ENCODE measurements at regions not wholly inside any gene's neighbourhood (a gene's known extent, or its start where the extent isn't known, plus 50 kb on each side); places are given as distances from the start of the nearest gene placed in this dataset.

GRCh38 chr4:95602872-95603271 lies 54.1 kb upstream of the UNC5C start:
- no peak overlapping the region for H3K4me3 ChIP-seq (ENCODE audit: low read depth, low read length)
- no peak for DNase-seq (ENCODE audit: low read depth)
- no peak for TF ChIP-seq CTCF (IDR thresholded peaks at IDR 0.05; ENCODE audit: low read depth, low read length, missing control alignments)

GRCh38 chr4:95601356-95601755 lies 52.6 kb upstream of the UNC5C start:
- DNase-seq (ENCODE audit: low read depth) = no peak
- TF ChIP-seq CTCF (IDR thresholded peaks at IDR 0.05; ENCODE audit: low read depth, low read length, missing control alignments) = no peak
- H3K4me3 ChIP-seq (ENCODE audit: low read depth, low read length) = no peak overlapping the region

GRCh38 chr4:95599777-95600400 lies 51.1 kb upstream of the UNC5C start:
- DNase-seq (ENCODE audit: low read depth) = no peak
- H3K4me3 ChIP-seq (ENCODE audit: low read depth, low read length) = no peak overlapping the region

More at GRCh38 chr4:95599777-95600400, 51.1 kb upstream of the UNC5C start:
- no peak for TF ChIP-seq CTCF (IDR thresholded peaks at IDR 0.05; ENCODE audit: low read depth, low read length, missing control alignments)

All from GM12864 (cell line).